ENCODE measurements at regions not wholly inside any gene's neighbourhood (a gene's known extent, or its start where the extent isn't known, plus 50 kb on each side); places are given as distances from the start of the nearest gene placed in this dataset.

DNA sequence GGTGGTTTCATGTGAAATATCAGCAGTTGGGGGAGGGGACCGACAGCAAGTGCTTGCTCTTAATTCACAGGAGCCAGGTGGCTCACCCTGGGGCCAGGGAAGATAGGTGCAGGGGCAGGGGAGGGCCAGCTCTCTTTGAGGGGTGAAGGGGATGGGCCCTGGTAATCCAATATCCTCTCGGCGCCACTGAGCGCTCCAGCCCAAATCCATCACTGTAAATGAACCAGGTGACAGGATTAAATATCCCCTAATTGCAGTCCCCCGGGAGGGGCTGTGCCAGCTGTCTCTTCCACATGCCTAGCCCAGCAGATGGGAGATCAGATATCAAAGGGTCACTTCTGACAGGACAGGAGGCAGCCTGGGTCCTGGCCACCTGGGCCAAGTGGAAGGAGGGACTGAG, 531.8 kb upstream of the CADM1 start:
- TF ChIP-seq BHLHE40 (IDR thresholded peaks at IDR 0.05; ENCODE audit: low read depth, low read length) (no peak), CBX2 (IDR thresholded peaks at IDR 0.05; ENCODE audit: borderline replicate concordance, low read depth) (no peak), NPAS2 (CRISPR knock-in tag; IDR thresholded peaks at IDR 0.05; ENCODE audit: borderline replicate concordance) (no peak), EHMT2 (IDR thresholded peaks at IDR 0.05; ENCODE audit: low read depth) (no peak), CBX8 (IDR thresholded peaks at IDR 0.05) (no peak), REST (IDR thresholded peaks at IDR 0.05) (no peak), GATA3 (IDR thresholded peaks at IDR 0.05; ENCODE audit: borderline replicate concordance) (no peak), HEYL (CRISPR knock-in tag; IDR thresholded peaks at IDR 0.05) (no peak), CHD2 (IDR thresholded peaks at IDR 0.05; ENCODE audit: low read length, partially characterized antibody) (no peak), TFCP2L1 (CRISPR knock-in tag; IDR thresholded peaks at IDR 0.05) (no peak), RAD21 (conservative IDR thresholded peaks at IDR 0.05 in 1 of 2, IDR thresholded peaks at IDR 0.05 in 1 of 2) (no peak), POLR2AphosphoS2 (conservative IDR thresholded peaks at IDR 0.05; ENCODE audit: low read length) (no peak), RARB (CRISPR knock-in tag; IDR thresholded peaks at IDR 0.05) (no peak), EHF (CRISPR knock-in tag; IDR thresholded peaks at IDR 0.05) (no peak), ZSCAN20 (CRISPR knock-in tag; IDR thresholded peaks at IDR 0.05) (no peak), MAFK (IDR thresholded peaks at IDR 0.05; ENCODE audit: partially characterized antibody) (no peak), PBX3 (IDR thresholded peaks at IDR 0.05) (no peak), FOXS1 (CRISPR knock-in tag; IDR thresholded peaks at IDR 0.05) (no peak), BCL3 (IDR thresholded peaks at IDR 0.05) (no peak)
- TF ChIP-seq, protein P1, sequence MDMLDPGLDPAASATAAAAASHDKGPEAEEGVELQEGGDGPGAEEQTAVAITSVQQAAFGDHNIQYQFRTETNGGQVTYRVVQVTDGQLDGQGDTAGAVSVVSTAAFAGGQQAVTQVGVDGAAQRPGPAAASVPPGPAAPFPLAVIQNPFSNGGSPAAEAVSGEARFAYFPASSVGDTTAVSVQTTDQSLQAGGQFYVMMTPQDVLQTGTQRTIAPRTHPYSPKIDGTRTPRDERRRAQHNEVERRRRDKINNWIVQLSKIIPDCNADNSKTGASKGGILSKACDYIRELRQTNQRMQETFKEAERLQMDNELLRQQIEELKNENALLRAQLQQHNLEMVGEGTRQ (IDR thresholded peaks at IDR 0.05): no peak
- WGBS (ENCODE audit: missing lambda C conversion rate): 0% methylated on average over 1 of the region's 5 CpGs
- Histone ChIP-seq H3K4me1 (no peaks in the 10 kb centered on the region), H3K27ac (no peak overlapping the region), H3K9me3 (no peaks in the 10 kb centered on the region), H3K4me3 (no peak overlapping the region), H3K4me2 (no peak overlapping the region)
- no peak for ATAC-seq
- no peak for DNase-seq (ENCODE audit: low read depth in 1 of 2, low spot score in 1 of 2)
- ChIA-PET CTCF (no interaction called here), POLR2A (no interaction called here)
- no peak for FAIRE-seq

GRCh38 chr11:116033931-116034553, 529.8 kb upstream of the CADM1 start:
- no peak for ATAC-seq
- CTCF ChIA-PET: no interaction called here
- Histone ChIP-seq H3K27ac (no peak overlapping the region), H3K4me1 (no peaks in the 10 kb centered on the region), H3K4me3 (no peak overlapping the region), H3K9me3 (no peaks in the 10 kb centered on the region), H3K4me2 (no peak overlapping the region)
- FAIRE-seq: no peak
- POLR2A ChIA-PET: no interaction called here
- under 1% methylated on average over 8 of the region's 8 CpGs for WGBS (ENCODE audit: missing lambda C conversion rate)
- no peak for TF ChIP-seq HMGXB4 (CRISPR knock-in tag; IDR thresholded peaks at IDR 0.05; ENCODE audit: borderline replicate concordance)
- no peak for TF ChIP-seq GATA3 (IDR thresholded peaks at IDR 0.05; ENCODE audit: borderline replicate concordance)
- TF ChIP-seq POLR2AphosphoS2 (conservative IDR thresholded peaks at IDR 0.05; ENCODE audit: low read length): no peak
- DNase-seq (ENCODE audit: low read depth in 1 of 2, low spot score in 1 of 2): no peak
